ENCODE measurements at regions not wholly inside any gene's neighbourhood (a gene's known extent, or its start where the extent isn't known, plus 50 kb on each side); places are given as distances from the start of the nearest gene placed in this dataset.
"Not testable (repeated sequence)": the region's sequence is repeated elsewhere in the genome, so short reads cannot be mapped to it uniquely, and the experiment has no call there.

GRCh38 chr18:22789052-22789451 is 144.1 kb upstream of the RBBP8 start:
- DNase-seq (ENCODE audit: extremely low read depth in 1 of 2, low read depth in 1 of 2), result no peak

- DNase-seq (ENCODE audit: extremely low read depth in 1 of 2, low read depth in 1 of 2), result no peak
Measured at GRCh38 chr18:22789600-22789999, 143.5 kb upstream of the RBBP8 start.

- DNase-seq (ENCODE audit: extremely low read depth in 1 of 2, low read depth in 1 of 2), result no peak
Measured at GRCh38 chr18:22790545-22791309, 142.4 kb upstream of the RBBP8 start.

- no peak for DNase-seq (ENCODE audit: extremely low read depth in 1 of 2, low read depth in 1 of 2)
Measured at GRCh38 chr18:22791310-22791610, 141.9 kb upstream of the RBBP8 start.

- DNase-seq (ENCODE audit: extremely low read depth in 1 of 2, low read depth in 1 of 2), result no peak
Measured at GRCh38 chr18:22796113-22796512, 137.0 kb upstream of the RBBP8 start.

GRCh38 chr18:22800551-22800951 is 132.6 kb upstream of the RBBP8 start:
- DNase-seq (ENCODE audit: extremely low read depth in 1 of 2, low read depth in 1 of 2), result no peak

- DNase-seq (ENCODE audit: extremely low read depth in 1 of 2, low read depth in 1 of 2), result no peak
Measured at GRCh38 chr18:22813648-22814328, 119.3 kb upstream of the RBBP8 start.

- no peak for DNase-seq (ENCODE audit: extremely low read depth in 1 of 2, low read depth in 1 of 2)
Measured at GRCh38 chr18:22814329-22814703, 118.8 kb upstream of the RBBP8 start.

GRCh38 chr18:22816266-22817176 is 116.6 kb upstream of the RBBP8 start:
- no peak for DNase-seq (ENCODE audit: extremely low read depth in 1 of 2, low read depth in 1 of 2)

GRCh38 chr18:22817844-22818243 is 115.3 kb upstream of the RBBP8 start:
- DNase-seq (ENCODE audit: extremely low read depth in 1 of 2, low read depth in 1 of 2), result no peak

- no peak for DNase-seq (ENCODE audit: extremely low read depth in 1 of 2, low read depth in 1 of 2)
Measured at GRCh38 chr18:22822024-22822423, 111.1 kb upstream of the RBBP8 start.

GRCh38 chr18:22822841-22823508 is 110.2 kb upstream of the RBBP8 start:
- no peak for DNase-seq (ENCODE audit: extremely low read depth in 1 of 2, low read depth in 1 of 2)

GRCh38 chr18:22826726-22827125 is 106.4 kb upstream of the RBBP8 start:
- DNase-seq (ENCODE audit: extremely low read depth in 1 of 2, low read depth in 1 of 2), result no peak

- DNase-seq (ENCODE audit: extremely low read depth in 1 of 2, low read depth in 1 of 2), result no peak
Measured at GRCh38 chr18:22827216-22827615, 105.9 kb upstream of the RBBP8 start.

- no peak for DNase-seq (ENCODE audit: extremely low read depth in 1 of 2, low read depth in 1 of 2)
Measured at GRCh38 chr18:22827741-22828140, 105.4 kb upstream of the RBBP8 start.

- DNase-seq (ENCODE audit: extremely low read depth in 1 of 2, low read depth in 1 of 2), result no peak
Measured at GRCh38 chr18:22828171-22828570, 105.0 kb upstream of the RBBP8 start.

GRCh38 chr18:22828583-22828982 is 104.5 kb upstream of the RBBP8 start:
- not testable (repeated sequence) for DNase-seq (ENCODE audit: extremely low read depth in 1 of 2, low read depth in 1 of 2)

GRCh38 chr18:22829781-22830180 is 103.3 kb upstream of the RBBP8 start:
- DNase-seq (ENCODE audit: extremely low read depth in 1 of 2, low read depth in 1 of 2), result no peak

- DNase-seq (ENCODE audit: extremely low read depth in 1 of 2, low read depth in 1 of 2), result no peak
Measured at GRCh38 chr18:22830511-22830910, 102.6 kb upstream of the RBBP8 start.

- peak in 1 of 2 donors; percentile 3 for DNase-seq (ENCODE audit: extremely low read depth in 1 of 2, low read depth in 1 of 2)
Measured at GRCh38 chr18:22831441-22831904, 101.7 kb upstream of the RBBP8 start.

GRCh38 chr18:22836932-22837331 is 96.2 kb upstream of the RBBP8 start:
- no peak for DNase-seq (ENCODE audit: extremely low read depth in 1 of 2, low read depth in 1 of 2)

Measured in stimulated activated CD8-positive, alpha-beta memory T cell treated with anti-CD3 and anti-CD28 coated beads, Interleukin-7, amount 100 ng/mL, for 48 hours (primary cell).